ENCODE measurements at regions not wholly inside any gene's neighbourhood (a gene's known extent, or its start where the extent isn't known, plus 50 kb on each side); places are given as distances from the start of the nearest gene placed in this dataset.

DNA sequence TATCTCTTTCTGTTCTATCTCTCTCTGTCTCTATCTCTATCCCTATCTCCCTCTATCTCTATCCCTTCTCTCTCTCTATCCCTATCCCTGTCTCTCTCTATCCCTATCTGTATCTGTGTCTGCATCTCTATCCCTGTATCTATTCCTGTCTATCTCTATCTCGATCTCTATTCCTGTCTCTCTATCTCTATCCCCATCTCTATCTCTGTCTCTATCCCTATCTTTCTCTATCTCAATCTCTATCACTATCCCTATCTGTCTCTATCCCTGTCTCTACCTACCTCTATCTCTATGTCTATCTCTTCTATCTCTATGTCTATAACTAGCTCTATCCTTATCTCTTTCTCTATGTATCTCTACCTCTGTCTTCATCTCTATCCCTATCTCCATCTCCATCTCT, 141.4 kb upstream of the KCNJ6 start:
- Histone ChIP-seq H3K36me3 (ENCODE audit: control insufficient read depth, insufficient read depth, low read length) (no peaks in the 10 kb centered on the region), H3K27ac (ENCODE audit: insufficient read depth, low read length) (no peak overlapping the region), H3K9ac (ENCODE audit: insufficient read depth, low read length) (no peak overlapping the region), H3K4me2 (ENCODE audit: extremely low read depth, insufficient read depth, low read length) (no peak overlapping the region), H3K79me2 (ENCODE audit: control insufficient read depth, insufficient read depth, low read length) (no peaks in the 10 kb centered on the region), H3K9me3 (ENCODE audit: control insufficient read depth, insufficient read depth, low read depth, low read length) (no peaks in the 10 kb centered on the region), H3K27me3 (ENCODE audit: control insufficient read depth, insufficient read depth, low read length) (no peaks in the 10 kb centered on the region), H2AFZ (ENCODE audit: low read length) (no peak overlapping the region), H3K4me3 (replicated peaks in 1 of 4; ENCODE audit: control extremely low read depth in 1 of 4, insufficient read depth in 1 of 4, low read depth in 3 of 4, low read length in 4 of 4) (no peak overlapping the region), H3K4me1 (ENCODE audit: control insufficient read depth, extremely low read depth, insufficient read depth, low read length) (no peaks in the 10 kb centered on the region), H4K20me1 (ENCODE audit: control insufficient read depth, extremely low read depth, insufficient read depth, low read length) (no peaks in the 10 kb centered on the region)
- no peak for DNase-seq (ENCODE audit: low read depth in 2 of 2)
- no peak for TF ChIP-seq EZH2 (IDR thresholded peaks at IDR 0.05; ENCODE audit: low read length, missing control alignments)
- TF ChIP-seq, protein P1, sequence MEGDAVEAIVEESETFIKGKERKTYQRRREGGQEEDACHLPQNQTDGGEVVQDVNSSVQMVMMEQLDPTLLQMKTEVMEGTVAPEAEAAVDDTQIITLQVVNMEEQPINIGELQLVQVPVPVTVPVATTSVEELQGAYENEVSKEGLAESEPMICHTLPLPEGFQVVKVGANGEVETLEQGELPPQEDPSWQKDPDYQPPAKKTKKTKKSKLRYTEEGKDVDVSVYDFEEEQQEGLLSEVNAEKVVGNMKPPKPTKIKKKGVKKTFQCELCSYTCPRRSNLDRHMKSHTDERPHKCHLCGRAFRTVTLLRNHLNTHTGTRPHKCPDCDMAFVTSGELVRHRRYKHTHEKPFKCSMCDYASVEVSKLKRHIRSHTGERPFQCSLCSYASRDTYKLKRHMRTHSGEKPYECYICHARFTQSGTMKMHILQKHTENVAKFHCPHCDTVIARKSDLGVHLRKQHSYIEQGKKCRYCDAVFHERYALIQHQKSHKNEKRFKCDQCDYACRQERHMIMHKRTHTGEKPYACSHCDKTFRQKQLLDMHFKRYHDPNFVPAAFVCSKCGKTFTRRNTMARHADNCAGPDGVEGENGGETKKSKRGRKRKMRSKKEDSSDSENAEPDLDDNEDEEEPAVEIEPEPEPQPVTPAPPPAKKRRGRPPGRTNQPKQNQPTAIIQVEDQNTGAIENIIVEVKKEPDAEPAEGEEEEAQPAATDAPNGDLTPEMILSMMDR (conservative IDR thresholded peaks at IDR 0.05 in 1 of 2, IDR thresholded peaks at IDR 0.05 in 1 of 2; ENCODE audit: low read depth in 1 of 2, low read length in 2 of 2) = no peak

DNA sequence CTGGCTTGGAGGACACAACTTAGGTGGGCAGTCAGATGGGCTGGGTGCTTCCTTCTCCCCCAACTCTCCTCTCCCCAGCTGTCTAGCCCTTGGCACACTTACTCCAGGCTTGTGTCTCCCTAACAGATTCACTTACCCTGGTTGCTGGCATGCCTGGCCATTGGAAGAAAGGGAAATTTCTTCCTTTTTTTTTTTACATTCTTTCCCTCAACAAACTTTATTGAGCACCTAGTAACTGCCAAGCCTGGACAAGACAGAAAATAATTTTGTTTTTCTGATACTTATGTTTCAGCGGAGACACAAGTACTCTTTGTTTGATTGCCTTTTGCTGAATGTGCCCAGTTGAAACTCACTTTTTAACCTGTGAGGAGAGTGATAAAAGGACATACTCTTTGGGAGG, 144.3 kb upstream of the KCNJ6 start:
- H3K4me3 ChIP-seq (replicated peaks in 1 of 4; ENCODE audit: control extremely low read depth in 1 of 4, insufficient read depth in 1 of 4, low read depth in 3 of 4, low read length in 4 of 4) = no peak overlapping the region
- no peaks in the 10 kb centered on the region for H3K79me2 ChIP-seq (ENCODE audit: control insufficient read depth, insufficient read depth, low read length)
- no peaks in the 10 kb centered on the region for H3K4me1 ChIP-seq (ENCODE audit: control insufficient read depth, extremely low read depth, insufficient read depth, low read length)
- no peak overlapping the region for H2AFZ ChIP-seq (ENCODE audit: low read length)
- no peak for DNase-seq (ENCODE audit: low read depth in 2 of 2)
- TF ChIP-seq, protein P1 (conservative IDR thresholded peaks at IDR 0.05 in 1 of 2, IDR thresholded peaks at IDR 0.05 in 1 of 2; ENCODE audit: low read depth in 1 of 2, low read length in 2 of 2) = no peak
- no peak for TF ChIP-seq EZH2 (IDR thresholded peaks at IDR 0.05; ENCODE audit: low read length, missing control alignments)
- no peaks in the 10 kb centered on the region for H3K27me3 ChIP-seq (ENCODE audit: control insufficient read depth, insufficient read depth, low read length)
- no peak overlapping the region for H3K9ac ChIP-seq (ENCODE audit: insufficient read depth, low read length)
- H3K9me3 ChIP-seq (ENCODE audit: control insufficient read depth, insufficient read depth, low read depth, low read length) = no peaks in the 10 kb centered on the region
- H3K27ac ChIP-seq (ENCODE audit: insufficient read depth, low read length) = no peak overlapping the region
- no peaks in the 10 kb centered on the region for H4K20me1 ChIP-seq (ENCODE audit: control insufficient read depth, extremely low read depth, insufficient read depth, low read length)
- H3K36me3 ChIP-seq (ENCODE audit: control insufficient read depth, insufficient read depth, low read length) = no peaks in the 10 kb centered on the region
- no peak overlapping the region for H3K4me2 ChIP-seq (ENCODE audit: extremely low read depth, insufficient read depth, low read length)

DNA sequence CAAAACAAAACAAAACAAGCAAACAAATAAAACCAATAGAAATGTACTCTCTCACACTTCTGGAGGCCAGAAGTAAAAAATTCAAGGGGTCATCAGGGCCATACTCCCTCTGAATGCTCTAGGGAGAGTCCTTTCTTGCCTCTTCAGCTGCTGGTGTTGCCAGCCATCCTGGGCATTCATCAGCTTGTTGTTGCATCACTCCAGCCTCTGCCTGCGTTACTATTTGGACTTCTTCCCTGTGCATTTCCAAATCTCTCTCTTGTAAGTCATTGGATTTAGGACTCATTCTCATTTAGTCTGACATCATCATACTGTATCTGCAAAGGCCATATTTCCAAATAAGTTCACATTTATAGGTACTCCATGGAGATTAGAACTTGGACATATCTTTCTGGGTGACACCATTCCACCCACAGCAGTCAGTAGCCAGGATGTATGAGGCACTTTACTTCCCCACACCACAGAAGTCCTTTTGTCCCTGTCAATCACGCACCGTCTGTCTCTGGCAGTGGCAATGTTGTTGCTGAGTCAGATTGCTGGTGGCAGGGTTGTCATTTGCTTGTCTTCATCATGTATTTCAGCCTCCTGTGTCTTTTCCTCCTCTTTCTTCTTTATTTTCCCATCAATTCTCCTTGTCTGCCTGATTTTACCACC, 151.0 kb upstream of the KCNJ6 start:
- Histone ChIP-seq H2AFZ (ENCODE audit: low read length) (no peak overlapping the region), H3K4me1 (ENCODE audit: control insufficient read depth, extremely low read depth, insufficient read depth, low read length) (no peaks in the 10 kb centered on the region), H3K4me2 (ENCODE audit: extremely low read depth, insufficient read depth, low read length) (no peak overlapping the region), H3K9me3 (ENCODE audit: control insufficient read depth, insufficient read depth, low read depth, low read length) (no peaks in the 10 kb centered on the region), H3K79me2 (ENCODE audit: control insufficient read depth, insufficient read depth, low read length) (no peaks in the 10 kb centered on the region), H3K27ac (ENCODE audit: insufficient read depth, low read length) (no peak overlapping the region), H3K9ac (ENCODE audit: insufficient read depth, low read length) (no peak overlapping the region), H3K36me3 (ENCODE audit: control insufficient read depth, insufficient read depth, low read length) (no peaks in the 10 kb centered on the region), H4K20me1 (ENCODE audit: control insufficient read depth, extremely low read depth, insufficient read depth, low read length) (no peaks in the 10 kb centered on the region), H3K4me3 (replicated peaks in 1 of 4; ENCODE audit: control extremely low read depth in 1 of 4, insufficient read depth in 1 of 4, low read depth in 3 of 4, low read length in 4 of 4) (no peak overlapping the region), H3K27me3 (ENCODE audit: control insufficient read depth, insufficient read depth, low read length) (no peaks in the 10 kb centered on the region)
- TF ChIP-seq, protein P1 (conservative IDR thresholded peaks at IDR 0.05 in 1 of 2, IDR thresholded peaks at IDR 0.05 in 1 of 2; ENCODE audit: low read depth in 1 of 2, low read length in 2 of 2) = no peak
- no peak for TF ChIP-seq EZH2 (IDR thresholded peaks at IDR 0.05; ENCODE audit: low read length, missing control alignments)
- DNase-seq (ENCODE audit: low read depth in 2 of 2) = no peak

Measured in fibroblast of lung (primary cell).